Coronary artery (tissue), 2 donors: ENCODE measurements at regions not wholly inside any gene's neighbourhood (a gene's known extent, or its start where the extent isn't known, plus 50 kb on each side); places are given as distances from the start of the nearest gene placed in this dataset.

Experiments
- DNase-seq: peaks from one replicate; pipeline ENCODE4 v3.0.0-alpha.2; 2017; ENCODE audit warnings: low spot score
- H3K27ac ChIP-seq, 2 donors: fragments of 200-600 bp; sonication (generic); one replicate each; pipeline ENCODE4 v1.5.1; 2016 to 2019
- H3K4me3 ChIP-seq: fragments of 200-600 bp; sonication (generic); 2 replicates; pipeline ENCODE4 v1.5.1; 2016; ENCODE audit warnings: mild to moderate bottlenecking, moderate library complexity
- TF ChIP-seq, protein P1 (sequence below): fragments of 200-600 bp; sonication (generic); IDR thresholded peaks from one replicate; pipeline ENCODE4 v1.5.1; 2019; ENCODE audit warnings: antibody characterized with exemption

DNA sequence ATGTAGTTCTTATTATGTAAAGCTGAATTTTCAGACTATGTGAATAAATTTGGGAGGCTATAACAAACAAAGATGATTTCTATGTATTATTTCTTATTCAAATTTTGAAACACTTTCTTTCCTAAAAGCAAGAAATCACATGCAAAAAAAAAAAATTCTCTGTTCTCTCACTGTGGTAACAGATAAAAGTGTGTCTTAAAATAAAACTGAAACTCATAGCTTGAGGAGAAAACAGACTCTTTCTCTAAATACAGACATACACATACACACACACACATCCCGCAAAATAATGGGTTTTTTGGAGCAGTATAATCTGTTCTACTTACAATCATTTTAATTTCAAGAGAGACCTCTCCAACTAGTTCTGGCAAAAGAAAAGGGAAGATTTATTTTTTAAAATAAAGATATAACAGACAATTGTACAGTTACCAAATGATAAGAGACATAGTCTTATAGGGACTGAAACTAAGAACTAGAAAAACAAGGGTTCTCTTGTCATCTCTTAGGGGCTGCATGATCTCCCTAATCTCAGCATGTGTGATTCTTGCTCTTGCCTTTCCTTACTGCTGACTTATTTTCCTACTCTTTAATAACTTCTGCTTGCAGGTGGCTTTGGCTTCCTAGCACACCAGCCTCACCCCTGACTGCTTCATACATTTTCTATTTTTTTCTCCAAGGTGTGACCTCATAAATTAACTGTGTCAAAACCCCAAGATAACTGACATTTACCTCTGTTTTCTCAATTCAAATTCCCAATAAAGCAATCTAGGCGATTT, 483.5 kb upstream of the POT1 start:
- H3K4me3 ChIP-seq = no peak overlapping the region

DNA sequence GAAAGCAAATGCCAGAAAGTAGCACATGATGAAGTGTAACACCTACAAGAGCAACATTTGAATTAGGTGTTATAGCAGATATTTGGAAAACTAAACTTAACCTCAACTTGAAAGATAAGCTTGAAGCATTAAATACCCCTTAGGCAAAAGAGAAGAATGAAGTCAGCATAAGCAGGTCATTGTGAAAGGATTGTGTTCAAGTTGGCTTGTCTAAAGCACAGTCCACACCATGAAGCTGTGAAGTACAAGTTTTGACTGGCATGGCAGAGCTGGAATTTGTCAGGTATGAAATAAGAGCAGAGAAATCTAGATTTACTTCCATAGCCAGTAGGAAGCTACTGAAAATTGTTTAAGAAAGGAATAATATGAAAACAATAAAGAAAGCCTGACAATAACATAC, 480.3 kb upstream of the POT1 start:
- H3K4me3 ChIP-seq = no peak overlapping the region
- H3K27ac ChIP-seq = no peak overlapping the region
- no peak for DNase-seq
- TF ChIP-seq, protein P1, sequence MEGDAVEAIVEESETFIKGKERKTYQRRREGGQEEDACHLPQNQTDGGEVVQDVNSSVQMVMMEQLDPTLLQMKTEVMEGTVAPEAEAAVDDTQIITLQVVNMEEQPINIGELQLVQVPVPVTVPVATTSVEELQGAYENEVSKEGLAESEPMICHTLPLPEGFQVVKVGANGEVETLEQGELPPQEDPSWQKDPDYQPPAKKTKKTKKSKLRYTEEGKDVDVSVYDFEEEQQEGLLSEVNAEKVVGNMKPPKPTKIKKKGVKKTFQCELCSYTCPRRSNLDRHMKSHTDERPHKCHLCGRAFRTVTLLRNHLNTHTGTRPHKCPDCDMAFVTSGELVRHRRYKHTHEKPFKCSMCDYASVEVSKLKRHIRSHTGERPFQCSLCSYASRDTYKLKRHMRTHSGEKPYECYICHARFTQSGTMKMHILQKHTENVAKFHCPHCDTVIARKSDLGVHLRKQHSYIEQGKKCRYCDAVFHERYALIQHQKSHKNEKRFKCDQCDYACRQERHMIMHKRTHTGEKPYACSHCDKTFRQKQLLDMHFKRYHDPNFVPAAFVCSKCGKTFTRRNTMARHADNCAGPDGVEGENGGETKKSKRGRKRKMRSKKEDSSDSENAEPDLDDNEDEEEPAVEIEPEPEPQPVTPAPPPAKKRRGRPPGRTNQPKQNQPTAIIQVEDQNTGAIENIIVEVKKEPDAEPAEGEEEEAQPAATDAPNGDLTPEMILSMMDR = no peak

More for the DNA sequence above, 483.5 kb upstream of the POT1 start:
- DNase-seq = no peak
- TF ChIP-seq, protein P1 = no peak
- no peak overlapping the region for H3K27ac ChIP-seq

DNA sequence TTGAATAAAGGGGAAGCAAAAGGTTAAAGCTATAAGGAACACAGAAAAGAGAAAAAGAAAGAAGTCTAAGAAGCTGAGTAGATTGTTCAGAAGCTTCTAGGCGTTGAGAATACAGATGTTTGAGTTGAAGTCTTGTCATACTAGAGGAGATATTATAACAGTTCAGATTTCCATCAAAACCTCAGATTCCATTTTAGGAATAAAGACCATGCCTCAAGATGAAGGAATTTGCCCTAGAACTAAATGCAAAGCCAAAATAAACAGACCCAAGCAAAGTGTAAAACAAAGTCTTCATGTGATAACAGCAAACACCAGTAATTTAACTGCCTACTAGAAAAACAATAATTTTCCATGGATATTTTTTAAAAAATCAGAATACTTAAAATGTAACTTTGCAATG, 476.5 kb upstream of the POT1 start:
- no peak overlapping the region for H3K4me3 ChIP-seq
- DNase-seq = no peak
- TF ChIP-seq, protein P1 = no peak

DNA sequence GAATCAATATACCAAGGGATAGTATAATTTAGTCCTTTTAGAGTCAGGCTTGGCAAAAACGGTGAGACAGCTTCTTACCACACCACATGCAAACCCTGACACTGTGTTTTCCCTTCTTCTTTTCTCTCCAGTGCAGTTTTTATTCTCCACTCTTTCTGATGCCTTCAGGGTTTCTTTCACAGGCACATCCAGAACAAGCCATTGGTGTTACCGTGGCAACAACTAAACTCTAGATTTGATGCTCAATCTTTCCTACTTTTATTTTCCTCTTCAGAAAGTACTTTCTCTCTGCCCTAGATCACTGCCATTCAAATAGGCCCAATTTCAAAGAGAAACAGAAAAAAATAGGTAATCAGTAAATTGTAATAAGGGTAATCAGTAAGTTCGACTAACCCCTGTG, 469.8 kb upstream of the POT1 start:
- Histone ChIP-seq H3K4me3 (no peak overlapping the region), H3K27ac (no peak overlapping the region)
- no peak for DNase-seq
- TF ChIP-seq, protein P1 = no peak

More for the DNA sequence above, 476.5 kb upstream of the POT1 start:
- no peak overlapping the region for H3K27ac ChIP-seq

DNA sequence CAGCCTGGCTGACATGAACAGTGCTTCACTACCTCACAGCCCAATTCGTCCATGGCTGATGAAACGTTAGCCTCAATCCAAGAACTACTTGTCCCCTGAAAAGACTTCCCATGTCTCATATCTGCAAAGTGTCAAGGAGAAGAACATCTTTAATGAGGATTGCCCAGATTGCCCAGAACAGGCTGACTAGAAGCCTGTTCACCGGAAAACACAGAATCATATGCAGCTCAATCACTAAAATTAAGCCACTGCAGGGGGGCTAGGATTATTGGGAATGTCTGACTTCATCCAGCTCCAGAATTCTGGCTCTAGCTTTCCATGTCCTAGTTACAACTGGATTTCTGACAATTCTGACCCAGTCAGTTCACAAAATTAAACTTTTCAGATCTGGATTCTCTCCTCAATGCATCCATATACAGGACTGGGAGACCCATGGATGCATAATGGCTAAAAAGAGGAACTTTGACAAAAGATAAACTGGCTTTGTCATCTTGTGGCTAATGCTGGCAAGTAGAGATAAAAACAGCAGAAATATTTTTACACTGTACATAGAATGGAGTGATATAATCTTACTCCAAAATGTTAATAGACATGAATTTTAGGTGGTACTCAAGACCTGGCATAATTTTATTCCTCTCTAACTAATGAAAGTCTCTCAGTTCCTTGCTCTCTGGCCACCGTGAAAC, 467.0 kb upstream of the POT1 start:
- Histone ChIP-seq H3K27ac (no peak overlapping the region), H3K4me3 (no peak overlapping the region)
- DNase-seq = no peak
- TF ChIP-seq, protein P1 = no peak

DNA sequence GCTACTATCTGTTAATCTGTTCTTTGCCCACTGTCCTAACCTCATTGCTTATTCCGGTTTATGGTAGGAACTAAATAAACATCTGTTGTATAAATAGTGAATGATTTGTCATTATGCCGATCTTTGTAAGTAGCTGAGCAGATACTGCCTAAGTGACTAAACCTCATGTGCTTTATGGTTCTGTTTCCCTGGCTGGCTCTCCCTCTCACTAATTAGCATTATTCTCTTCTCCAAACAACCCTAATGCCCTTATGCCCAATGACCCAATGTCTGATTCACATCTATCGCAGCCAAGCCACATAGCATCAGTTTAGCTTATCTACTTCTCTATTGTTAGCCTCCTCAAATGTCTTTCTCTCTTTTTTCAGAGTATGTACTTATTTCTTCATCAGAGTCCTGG, 462.3 kb upstream of the POT1 start:
- DNase-seq = no peak
- Histone ChIP-seq H3K4me3 (no peak overlapping the region), H3K27ac (no peak overlapping the region)
- TF ChIP-seq, protein P1 = no peak

DNA sequence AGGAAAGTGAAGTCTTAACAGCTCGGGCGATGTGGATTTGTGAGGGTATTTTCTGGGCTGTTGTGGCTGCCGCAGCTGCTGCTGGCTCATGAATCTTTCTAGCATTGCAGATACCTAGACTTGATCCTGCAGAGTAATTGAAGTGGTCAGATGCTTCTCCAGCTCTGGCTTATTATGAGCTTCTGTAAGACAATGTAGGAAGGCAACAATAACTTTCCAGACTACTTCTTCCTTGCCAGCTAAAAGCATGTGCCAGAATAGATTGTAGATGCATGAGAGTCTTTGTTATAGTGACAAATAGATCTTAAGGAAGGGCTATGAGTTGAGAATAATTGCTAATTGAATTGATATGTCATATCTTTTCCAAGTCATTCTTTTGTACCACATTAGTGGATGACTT, 461.4 kb upstream of the POT1 start:
- H3K27ac ChIP-seq = no peak overlapping the region
- DNase-seq = no peak
- H3K4me3 ChIP-seq = no peak overlapping the region
- TF ChIP-seq, protein P1 = no peak
